Hepatocyte (in vitro differentiated cells): ENCODE measurements at regions not wholly inside any gene's neighbourhood (a gene's known extent, or its start where the extent isn't known, plus 50 kb on each side); places are given as distances from the start of the nearest gene placed in this dataset.

Source experiments
- EZH2 ChIP-seq: fragments of 200-600 bp; sonication (generic); IDR thresholded peaks from 2 replicates; pipeline ENCODE4 v1.6.1; 2016; ENCODE audit warnings: antibody characterized with exemption, mild to moderate bottlenecking, borderline replicate concordance
- TF ChIP-seq, protein P1 (sequence below): fragments of 200-600 bp; sonication (generic); IDR thresholded peaks from 2 replicates; pipeline ENCODE4 v1.5.1; 2016; ENCODE audit warnings: antibody characterized with exemption, mild to moderate bottlenecking; ENCODE audit not compliant: poor library complexity

DNA sequence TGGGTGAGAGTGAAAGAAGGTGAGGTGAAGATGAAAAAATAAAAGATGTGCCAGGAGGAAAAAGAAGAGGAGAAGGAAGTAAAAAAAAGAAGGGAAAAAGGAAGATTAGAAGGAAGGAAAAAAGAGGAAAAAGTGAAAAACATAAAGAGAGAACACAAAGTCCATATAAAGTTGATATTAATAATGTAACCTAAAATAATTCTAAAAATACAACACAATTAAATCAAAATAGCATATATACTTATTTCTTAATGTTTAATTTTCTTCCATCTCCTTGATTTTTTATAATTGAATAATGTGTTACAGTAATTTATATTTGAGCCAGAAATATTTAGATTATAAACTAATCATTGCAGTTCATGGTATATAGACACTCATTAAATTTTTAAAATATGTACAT is 124.4 kb upstream of the NOVA1 start:
- TF ChIP-seq, protein P1, sequence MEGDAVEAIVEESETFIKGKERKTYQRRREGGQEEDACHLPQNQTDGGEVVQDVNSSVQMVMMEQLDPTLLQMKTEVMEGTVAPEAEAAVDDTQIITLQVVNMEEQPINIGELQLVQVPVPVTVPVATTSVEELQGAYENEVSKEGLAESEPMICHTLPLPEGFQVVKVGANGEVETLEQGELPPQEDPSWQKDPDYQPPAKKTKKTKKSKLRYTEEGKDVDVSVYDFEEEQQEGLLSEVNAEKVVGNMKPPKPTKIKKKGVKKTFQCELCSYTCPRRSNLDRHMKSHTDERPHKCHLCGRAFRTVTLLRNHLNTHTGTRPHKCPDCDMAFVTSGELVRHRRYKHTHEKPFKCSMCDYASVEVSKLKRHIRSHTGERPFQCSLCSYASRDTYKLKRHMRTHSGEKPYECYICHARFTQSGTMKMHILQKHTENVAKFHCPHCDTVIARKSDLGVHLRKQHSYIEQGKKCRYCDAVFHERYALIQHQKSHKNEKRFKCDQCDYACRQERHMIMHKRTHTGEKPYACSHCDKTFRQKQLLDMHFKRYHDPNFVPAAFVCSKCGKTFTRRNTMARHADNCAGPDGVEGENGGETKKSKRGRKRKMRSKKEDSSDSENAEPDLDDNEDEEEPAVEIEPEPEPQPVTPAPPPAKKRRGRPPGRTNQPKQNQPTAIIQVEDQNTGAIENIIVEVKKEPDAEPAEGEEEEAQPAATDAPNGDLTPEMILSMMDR = no peak
- TF ChIP-seq EZH2 = no peak
